GM18907 (cell line): ENCODE measurements at regions not wholly inside any gene's neighbourhood (a gene's known extent, or its start where the extent isn't known, plus 50 kb on each side); places are given as distances from the start of the nearest gene placed in this dataset.

ENCODE experiments used
- ATAC-seq: cut with Tn5 transposase; IDR thresholded peaks from one replicate; pipeline ENCODE4 v1.9.1; 2021; ENCODE audit warnings: mild to moderate bottlenecking, moderate library complexity; ENCODE audit not compliant: unreplicated experiment

DNA sequence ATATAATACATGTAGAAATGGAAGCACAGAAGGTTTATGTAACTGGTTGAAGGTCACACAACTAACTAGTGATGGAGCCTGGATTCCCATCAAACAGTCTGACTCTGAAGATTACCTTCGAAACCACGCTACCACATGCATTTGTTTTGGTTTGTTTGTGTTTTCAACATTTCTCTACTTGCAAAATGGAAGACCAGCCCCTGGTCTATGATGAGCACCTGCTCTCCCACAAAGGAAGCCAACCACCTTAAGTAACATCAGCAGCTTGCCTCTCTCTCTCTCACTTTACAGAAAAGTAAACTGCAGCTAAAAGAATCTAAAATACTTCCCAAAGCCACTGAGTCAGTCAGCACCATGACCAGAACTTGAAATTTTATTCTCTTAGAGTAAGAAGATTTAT is 186.9 kb upstream of the TMPO start:
- no peak for ATAC-seq

DNA sequence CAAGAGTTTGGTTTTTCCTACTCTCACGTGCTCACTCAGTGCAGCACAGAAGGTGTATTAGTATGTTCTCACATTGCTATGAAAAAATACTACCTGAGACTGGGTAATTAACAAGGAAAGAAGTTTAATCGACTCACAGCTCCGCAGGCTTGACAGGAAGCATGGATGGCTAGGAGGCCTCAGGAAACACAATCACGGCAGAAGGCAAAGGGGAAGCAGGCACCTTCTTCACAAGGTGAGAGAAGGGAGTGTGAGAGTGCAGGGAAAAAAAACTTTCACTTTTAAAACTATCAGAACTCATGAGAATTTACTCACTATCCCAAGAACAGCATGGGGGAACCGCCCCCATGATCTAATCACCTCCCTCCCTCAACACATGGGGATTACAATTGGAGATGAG is 185.8 kb upstream of the TMPO start:
- ATAC-seq, result no peak

DNA sequence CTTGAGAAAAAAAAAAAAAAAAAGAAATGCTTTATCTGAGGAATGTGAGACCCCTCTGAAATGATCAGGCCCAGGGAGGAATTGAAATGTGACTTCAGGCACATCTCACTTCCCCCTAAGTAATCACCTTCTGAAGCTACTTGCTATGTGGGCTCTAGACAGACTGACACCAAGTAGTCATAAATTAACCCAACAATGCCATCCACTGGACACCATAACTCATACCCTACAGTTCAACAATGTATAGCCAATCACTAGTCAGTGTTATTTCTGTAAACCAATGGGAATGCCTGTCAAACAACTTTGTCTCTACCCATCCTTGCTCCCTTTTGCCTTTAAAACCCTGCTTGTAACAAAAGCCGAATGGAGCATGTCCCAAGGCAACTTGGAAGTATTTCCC is 182.7 kb upstream of the TMPO start:
- peak; percentile 84 for ATAC-seq

DNA sequence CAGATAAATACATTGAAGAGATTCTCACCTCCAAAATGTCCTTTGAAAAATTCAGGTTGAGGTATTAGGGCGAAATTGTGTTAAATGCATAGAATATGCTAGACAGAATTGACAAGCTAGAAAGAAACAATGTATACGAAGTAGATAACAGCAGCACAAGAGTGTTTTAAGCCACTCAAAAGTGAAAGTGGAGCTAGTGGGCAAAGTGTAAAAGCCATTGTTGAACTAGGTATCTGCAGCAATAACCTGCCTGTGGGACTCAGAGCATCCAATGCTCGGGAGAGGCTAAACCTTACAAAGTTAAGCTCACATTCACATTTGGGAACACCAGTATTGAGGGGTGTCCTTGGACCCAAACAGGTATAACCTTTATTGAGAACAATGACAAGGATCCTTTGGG is 180.6 kb upstream of the TMPO start:
- ATAC-seq, result no peak

DNA sequence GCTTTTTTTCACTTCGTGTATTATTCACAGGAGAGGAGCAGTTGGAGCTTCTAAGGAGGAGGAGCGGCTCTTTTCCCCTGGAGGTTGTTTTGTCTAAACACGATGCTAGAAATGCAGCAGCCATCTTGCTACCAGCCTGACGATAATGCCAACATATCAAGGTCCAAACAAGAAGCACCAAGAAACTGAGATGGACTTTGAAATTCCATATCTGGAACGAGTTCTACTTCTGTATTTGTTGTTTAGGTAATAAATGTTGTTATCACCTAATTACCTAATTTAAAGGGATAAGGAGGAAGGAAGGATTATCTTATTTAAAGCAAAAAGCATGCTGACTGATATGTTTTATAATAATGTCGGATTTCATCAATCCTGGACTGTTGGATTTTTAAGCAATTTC is 174.4 kb upstream of the TMPO start:
- no peak for ATAC-seq

DNA sequence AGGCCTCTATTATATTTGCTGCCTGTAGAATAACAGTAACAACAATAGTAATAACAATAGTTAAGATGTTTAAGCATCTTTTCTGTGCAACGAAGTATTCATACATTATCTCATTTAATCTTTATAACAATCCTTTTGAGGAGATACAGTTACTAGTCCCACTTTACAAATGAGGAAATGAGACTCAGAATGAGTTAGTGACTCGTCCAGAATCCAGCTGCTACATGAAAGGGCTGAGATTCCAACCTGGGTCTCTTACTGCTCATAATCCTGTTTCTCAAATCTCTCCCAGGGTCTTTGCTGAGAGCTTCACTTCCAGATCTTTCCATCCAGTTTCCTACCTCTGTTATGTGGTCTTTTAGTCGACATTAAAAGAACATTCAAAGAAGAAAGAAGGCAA is 173.7 kb upstream of the TMPO start:
- no peak for ATAC-seq

DNA sequence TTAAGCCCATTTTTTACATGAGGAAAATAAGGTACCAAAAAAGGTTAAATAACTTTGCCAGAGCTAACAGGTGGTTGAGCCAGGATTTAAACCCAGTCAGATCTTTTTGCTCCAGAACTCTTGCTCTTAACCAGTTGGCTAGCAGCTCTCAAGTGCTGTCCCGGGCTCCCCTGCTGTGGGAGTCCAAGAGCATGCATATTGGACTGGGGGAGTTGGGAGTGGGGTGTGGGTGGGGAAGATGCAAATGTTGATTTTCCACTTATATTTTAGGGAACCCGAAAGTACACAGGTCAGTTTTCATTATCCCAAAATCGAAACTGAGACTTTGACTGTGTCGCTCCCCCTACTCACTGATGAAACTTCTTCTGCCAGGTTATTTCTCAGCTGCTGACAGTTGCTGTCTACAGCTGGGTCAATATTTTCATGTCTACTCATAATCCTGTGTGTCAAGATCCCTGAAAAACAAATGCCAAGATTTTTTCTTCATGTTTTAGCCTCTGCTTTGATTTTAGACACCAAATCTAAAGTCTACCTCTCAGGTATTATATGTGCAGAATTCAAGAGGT is 172.3 kb upstream of the TMPO start:
- ATAC-seq, result no peak

DNA sequence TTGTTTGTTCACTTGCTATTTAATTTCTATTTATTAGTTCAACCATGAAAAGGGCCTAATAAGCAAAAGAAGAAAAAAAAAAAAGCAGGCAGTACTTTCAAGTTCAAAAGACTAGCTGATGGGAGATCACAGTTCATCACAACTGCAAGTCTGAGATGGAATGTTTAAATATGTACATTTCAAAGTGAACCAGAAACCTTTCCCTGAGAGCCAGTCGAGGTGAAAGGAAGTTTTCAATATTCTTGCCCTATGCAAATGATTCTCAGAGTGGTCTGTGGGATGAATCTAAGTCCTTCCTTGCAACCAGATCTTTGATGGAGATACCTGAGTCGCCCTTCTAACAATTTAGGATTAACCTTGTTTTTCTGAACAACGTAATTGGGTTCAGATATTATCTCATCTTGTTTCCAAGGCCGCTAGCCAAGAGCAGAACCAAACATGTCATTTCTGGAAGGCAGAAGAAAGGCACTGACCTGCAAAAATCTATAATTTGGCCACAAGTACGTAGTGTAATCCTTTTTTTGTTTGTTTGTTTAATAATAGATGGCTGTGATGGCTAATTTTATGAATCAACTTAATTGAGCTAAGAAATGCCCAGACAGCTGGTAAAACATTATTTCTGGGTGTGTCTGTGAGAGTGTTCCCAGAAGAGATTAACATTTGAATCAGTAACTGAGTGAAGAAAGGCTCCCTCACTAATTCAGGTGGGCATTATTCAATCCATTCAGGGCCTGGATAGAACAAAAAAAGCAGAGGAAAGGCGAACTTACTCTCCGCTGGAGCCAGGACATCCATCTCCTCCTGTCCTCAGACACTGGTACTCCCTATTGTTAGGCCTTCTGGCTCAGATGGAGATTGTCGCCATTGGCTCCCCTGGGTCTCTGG is 171.1 kb upstream of the TMPO start:
- ATAC-seq, result no peak

DNA sequence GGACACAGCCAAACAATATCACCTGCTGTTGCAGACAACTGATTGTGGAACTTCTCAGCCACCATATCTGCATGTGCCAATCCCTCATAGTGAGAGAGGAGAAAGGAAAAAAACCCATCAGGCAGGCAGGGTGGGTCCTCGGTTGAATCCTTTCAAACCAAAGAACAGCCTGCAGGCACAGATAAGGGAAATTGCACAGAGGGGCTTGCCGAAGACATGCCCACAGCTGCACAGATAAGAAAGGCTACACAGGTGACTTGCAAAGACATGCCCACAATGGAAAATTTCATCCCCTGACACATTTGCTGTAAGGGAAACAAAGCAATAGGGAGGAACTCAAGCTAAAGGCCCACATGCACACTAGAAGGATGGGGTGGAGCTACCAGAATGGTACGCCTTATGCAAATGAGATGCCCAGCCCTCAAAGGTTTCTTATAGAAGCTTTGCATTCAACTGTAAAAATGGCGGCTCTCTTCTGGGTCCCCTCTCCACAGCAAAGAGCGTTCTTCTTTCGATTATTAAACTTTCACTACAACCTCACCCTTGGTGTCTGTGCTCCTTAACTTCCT is 170.0 kb upstream of the TMPO start:
- ATAC-seq, result no peak

DNA sequence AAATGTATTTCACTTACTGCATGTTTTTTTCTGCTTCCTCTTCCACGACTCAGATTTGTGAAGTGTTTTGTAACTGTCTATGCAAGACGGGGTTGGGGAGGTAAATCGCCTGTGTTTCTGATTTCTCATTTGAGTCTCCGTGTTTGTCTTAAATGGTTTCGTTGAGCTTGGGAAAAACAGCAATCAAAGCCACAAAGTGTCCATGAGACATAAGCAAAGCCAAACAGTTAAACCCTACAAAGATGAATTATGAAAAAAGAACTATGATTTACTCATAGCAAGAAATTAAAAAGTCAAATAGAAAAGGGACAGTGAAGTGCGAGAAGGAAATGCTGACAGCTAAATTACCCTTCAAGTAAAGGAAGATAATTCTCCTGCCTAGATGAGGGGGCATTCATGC is 164.3 kb upstream of the TMPO start:
- no peak for ATAC-seq

DNA sequence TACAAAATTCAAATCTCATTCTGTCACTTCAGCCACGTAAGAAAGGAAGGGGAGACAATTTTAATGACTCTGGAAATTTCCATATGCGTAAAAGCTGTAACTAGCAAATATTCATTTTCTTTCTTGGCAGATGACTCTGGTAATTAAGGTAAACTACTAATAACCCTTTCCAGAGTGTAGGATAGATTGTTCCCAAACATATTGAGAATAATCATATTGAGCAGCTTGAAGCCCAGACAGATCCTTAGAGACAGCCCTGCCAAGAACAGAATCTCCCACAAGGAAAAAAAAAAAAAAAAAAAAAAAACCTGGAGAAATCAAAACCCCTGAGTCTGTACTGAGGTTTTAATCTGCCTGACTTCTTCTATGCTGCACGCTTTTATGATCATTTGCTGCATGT is 163.6 kb upstream of the TMPO start:
- no peak for ATAC-seq

DNA sequence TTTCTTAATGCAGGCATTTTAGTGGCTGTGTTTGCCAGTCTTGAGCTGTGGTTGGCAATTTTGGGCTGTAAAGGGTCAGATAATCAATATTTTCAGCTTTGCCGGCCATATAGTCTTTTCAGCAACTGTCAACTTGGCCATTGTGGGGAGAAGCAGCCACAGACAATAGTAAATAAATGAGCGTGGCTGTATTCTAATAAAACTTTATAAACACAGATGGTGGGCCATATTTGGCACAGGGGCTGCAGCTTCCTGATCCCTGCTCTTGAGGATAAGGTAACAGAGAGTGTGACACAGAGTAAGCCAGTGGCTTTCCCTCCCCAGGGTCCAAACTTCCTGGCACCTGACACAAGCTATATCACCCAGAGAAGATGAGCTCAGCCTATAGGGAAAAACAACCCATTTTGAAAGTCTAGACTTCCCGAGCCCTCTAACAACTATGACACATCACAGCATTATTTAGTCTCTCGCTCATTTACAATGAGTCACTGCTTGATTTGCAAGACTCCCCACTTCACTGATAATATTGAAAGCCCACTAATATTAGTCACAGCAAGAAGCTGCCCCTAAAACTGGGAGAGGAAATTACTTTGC is 163.1 kb upstream of the TMPO start:
- no peak for ATAC-seq

DNA sequence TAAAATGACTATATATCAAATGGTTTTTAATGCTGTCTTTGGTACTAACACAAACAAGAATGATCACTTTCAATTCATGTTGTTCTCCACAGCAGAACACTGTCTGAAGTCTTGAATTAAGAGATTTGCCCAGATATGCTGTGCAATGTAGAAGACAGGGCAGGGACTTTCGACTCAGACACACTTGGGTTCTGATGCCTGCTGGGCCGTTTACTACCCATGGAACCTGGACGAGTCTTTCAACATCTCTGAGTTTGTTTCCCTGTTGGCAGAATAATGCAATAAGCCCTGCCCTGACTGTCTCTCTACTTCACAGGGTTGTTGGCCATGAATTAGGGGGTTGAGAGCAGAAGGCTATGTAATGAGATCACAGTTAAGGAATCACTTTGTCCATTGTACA is 162.6 kb upstream of the TMPO start:
- no peak for ATAC-seq

DNA sequence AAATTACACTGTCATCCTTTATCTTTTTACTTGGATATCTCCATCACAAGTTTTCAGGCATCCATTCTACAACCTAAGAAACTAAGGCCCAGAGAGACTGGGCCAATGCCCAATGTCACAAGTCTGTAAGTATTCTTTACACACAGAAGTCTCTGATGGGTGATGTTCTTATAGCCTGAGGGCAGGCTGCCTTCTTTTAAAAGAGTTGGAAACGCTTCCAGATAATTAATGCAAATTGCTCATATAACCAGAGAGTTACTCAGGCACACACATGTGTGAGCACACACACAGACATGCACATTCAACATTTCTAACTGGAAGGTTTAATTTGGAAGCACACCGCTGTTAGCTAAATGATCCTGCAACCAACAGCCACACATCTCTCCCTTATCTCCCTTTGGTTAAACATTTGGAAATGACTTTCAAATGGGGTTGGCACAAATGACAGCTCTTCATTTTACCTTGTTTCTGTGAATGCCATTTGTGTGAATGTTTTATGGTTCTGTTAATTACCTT is 160.8 kb upstream of the TMPO start:
- no peak for ATAC-seq

DNA sequence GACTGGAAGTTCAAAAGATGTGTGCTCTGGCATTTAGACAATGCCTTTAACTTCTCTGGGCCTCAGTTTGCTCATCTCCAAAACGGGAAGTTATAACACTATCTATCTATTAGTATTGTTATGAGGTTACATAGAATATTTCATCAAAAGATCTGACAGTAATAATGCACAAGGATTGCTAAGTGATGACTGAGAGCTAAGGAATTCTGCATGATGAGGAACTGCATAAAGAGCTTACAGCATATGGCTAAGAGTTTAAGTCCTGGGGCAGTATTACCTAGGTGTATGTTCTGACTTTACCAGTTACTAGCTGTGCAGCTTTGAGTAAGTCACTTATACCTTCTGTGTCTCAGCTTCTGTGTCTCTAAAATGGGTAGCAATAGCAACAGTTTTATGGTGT is 160.1 kb upstream of the TMPO start:
- ATAC-seq, result no peak

DNA sequence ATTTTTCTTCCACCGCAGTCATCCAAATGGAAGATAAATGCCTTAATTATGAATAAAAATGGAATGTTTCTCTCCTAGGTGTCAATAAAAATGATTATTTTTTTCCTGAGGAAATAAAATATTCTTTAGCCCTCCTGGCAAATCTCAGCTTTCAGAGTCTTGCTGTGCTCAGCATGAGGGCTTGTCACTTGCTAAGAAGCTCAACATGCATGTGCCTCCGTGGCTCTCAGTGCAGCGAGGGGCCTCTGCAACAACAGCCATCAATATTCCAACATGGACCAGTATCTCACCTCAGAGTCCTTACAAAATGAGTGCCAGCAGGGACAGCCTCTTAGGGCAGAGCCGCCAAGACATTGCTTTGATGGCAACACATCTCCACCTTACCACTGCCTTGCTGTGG is 159.5 kb upstream of the TMPO start:
- ATAC-seq, result no peak

DNA sequence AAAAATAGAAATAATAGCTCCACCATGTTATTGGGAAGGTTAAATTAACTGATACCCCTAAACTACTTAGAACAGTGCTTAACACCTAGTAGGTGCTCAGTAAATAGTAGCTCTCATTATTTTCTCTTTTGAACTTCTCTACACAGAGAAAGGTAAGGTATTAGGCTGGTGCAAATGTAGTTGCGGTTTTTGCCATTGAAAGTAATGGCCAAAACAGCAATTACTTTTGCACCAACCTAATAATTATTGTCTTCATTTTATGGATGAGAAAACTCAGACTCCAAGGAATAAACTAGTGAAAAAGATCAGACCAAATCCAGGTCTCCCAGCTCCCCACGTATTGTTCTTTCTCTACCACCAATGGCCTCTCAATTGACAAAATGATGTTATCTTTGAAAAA is 157.2 kb upstream of the TMPO start:
- ATAC-seq, result no peak

DNA sequence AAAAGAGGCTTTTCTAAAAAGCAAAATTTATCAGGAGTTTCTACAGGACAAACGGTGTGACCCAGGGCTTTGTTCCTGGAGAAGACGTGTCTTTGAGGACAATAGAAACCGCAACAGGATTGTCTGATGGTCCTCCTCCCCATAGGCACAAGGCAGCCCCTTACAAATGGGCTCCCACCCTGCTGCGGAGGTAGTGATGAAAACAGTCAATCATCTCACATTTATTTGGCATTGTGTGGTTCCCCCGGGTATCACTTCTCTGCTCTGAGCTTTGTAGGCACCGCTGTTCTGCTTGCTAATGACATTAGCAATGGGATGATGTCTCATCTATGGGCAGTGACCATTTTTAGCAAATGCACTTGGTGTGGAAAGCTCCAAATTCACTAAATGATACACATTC is 155.5 kb upstream of the TMPO start:
- ATAC-seq, result no peak

DNA sequence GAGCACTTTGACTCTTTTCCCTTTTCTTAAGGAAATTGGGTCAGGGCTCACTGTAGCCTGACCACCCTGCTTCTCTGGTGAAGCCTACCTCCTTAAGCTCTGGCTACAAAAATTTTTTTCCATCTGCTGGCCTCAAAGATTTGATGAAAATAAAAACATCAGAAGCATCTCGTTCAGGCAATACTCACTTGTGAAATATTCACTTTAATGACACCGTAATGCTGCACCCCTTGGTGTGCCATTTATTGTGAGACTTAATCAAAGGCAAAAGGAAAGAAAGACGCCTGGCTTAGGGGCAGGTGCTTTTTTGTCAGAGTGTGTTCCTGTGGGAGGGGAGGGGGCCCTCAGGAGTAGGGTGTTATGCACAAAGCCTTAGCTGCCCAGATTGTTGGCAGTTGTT is 155.0 kb upstream of the TMPO start:
- no peak for ATAC-seq

DNA sequence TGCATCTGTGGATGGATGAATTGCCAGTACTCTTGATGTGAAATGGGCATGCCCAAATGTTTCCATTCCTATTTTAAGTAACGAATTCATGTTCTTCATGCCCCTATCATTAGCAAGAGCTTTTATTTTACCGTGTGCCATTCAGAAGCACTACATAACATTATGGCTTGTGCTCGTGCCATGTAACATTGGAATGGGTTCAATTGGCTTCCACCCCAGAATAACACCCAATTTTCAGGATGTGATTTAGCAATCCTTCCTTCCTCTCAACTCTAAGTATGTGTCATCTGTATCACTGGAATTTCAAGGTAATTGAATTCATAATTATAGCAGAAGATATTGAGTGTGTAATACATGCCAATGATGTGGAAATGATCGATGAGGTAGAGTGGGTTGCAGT is 145.8 kb upstream of the TMPO start:
- ATAC-seq, result no peak

DNA sequence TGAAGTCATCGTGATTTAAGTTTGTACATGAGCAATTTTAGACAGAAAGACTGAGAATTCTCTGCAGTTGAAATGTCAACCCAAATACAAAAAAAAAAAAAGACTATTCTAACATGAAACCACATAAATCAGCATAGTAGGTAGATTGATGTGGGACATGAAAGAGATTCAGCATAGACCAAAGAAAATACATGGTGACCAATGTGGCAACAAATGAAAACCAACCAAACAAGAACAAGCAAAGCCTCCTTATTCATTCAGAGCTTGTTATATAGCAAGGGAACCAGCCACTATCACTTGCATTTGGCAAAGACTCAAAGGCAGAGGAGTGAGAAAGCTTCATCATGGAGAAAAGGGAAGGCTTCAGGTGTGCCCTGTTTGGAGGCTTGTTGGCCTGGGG is 144.4 kb upstream of the TMPO start:
- no peak for ATAC-seq

DNA sequence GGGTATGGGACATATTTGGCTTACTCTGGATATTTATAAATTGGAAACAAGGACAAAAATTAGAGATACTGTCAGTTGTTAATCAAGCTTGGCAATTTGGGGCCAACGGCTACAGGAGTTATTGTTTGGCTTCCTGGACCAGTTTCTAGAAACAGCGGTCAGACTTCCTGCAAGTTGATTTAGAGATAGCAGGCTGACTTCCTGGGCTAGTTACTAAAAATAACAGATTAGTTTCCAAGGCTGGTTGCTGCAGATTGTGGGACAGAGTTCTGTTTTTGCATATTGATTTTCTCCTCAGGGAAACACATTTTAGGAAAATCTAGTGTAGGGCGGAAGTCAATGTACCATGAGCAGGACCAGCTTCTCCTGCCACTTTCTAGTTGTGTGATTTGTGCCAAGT is 144.0 kb upstream of the TMPO start:
- ATAC-seq, result no peak
